Stimulated activated CD4-positive, alpha-beta T cell treated with anti-CD3 and anti-CD28 coated beads, Interleukin-2, amount 100 ng/mL, for 48 hours (primary cell): ENCODE measurements at regions not wholly inside any gene's neighbourhood (a gene's known extent, or its start where the extent isn't known, plus 50 kb on each side); places are given as distances from the start of the nearest gene placed in this dataset.
"Not testable (repeated sequence)": the region's sequence is repeated elsewhere in the genome, so short reads cannot be mapped to it uniquely, and the experiment has no call there.

Experiments used
- DNase-seq, 2 donors: peaks; one replicate each; pipeline ENCODE4 v3.0.0-alpha.2; 2020

GRCh38 chr2:131830242-131830945 lies 302.7 kb downstream of the CCDC74A start:
- DNase-seq: not testable (repeated sequence)

GRCh38 chr2:131830946-131831310 lies 303.2 kb downstream of the CCDC74A start:
- not testable (repeated sequence) for DNase-seq

DNA sequence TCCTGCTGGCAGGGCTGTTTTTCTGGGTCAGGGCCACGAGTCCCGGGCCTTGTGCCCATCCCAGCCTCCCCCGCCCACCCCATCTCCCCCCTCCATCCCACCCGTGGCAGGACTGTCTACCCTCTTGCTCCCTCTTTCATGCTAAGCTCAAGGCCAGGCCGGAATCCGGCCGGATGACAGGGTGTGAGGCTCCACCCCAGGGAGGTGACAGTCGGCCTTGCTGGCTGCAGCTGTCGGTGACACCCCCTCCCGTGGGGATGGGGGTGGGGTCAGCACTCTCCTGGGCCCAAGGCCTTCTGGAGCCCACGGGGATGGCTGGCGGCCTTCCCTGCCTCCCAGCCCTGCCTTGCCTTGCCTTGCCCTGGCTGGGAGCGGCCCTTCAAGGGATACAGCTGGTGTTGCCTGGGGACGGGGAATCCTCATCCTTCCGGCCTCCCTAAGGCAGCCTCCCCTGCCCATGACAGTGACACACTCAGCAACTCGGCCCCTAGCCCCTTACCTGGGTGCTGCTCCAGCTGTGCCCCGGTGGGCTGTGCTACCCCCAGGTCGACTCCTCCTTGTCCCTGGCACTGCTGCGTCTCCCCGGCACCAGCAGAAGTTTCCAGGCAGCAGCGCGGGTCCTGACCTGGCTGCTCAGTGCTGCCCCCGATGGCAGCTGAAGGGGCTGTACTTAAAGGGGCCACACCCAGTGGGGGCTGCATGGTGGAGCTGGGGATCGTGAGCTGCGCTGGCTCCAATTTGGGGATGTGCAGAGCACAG lies 303.9 kb downstream of the CCDC74A start:
- peak in 1 of 2 donors; percentile 2 for DNase-seq

DNA sequence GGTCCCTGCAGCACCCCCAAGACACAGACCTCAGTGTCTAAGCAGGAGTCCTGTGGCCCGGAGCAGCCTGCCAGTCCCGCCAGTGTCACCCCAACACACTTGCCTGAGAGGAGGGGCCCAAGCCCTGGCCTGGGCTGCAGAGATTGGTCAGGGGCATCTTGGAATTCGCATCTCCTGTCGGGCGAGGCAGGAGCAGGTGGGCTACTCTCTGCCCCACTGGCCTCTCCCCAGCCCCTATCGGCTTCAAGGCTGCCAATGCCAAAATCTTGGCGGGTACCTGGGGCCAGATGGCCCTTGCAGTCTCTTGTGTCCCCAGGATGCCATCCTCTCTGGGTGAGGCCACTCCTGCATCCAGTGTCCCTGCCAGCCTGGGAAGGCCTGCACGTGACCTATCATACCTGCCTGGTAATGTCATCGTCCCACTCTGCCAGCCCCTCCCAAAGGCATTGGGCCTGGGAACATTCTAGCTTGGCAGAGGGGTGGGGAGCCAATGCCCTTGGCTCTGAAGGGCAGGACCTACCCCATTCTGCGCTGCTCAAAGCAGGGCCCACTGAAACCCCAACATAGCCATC lies 304.6 kb downstream of the CCDC74A start:
- not testable (repeated sequence) for DNase-seq

GRCh38 chr2:131832917-131833316 lies 305.2 kb downstream of the CCDC74A start:
- DNase-seq: not testable (repeated sequence)

- not testable (repeated sequence) for DNase-seq
Observed at GRCh38 chr2:131833367-131834202, 305.9 kb downstream of the CCDC74A start.

DNA sequence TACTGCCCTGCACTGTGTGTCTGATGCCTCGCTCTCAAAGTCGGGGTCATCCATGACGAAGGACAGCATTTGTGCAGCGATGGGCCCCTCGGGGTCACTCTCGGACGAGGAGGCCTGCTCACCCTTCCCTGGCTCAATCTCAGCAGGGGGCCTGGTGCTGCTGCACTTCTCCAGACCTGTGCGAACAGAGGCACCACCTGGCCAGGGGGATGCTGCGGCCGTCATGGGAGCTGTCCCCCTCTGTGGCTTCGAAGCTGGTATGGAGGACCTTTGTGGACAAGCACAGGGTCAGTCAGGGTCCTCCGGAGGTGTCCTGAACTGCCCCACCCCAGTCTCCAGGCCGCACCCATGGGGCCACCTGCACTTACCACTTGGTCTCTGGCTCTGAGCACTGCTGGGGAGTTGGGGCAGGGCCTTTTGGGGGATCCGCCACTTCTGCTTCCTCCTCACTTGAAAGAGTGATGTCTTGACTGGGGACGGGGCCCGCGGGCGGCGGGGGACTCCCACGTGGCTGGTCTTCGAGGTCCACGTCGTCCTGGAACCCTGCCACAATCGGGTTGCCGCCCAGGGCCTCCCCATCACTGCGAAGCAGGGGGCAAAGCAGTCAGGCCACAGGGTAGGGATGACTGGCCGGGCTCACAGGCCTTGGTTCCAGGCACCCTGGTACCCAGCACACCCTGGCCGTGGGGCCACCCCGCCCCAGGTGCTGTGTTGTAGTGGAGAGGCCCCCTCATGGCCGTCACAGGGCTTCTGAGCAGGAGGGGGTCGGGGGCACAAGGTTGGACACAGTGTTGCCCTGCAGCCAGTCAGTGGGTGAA lies 306.7 kb downstream of the CCDC74A start:
- not testable (repeated sequence) for DNase-seq

DNA sequence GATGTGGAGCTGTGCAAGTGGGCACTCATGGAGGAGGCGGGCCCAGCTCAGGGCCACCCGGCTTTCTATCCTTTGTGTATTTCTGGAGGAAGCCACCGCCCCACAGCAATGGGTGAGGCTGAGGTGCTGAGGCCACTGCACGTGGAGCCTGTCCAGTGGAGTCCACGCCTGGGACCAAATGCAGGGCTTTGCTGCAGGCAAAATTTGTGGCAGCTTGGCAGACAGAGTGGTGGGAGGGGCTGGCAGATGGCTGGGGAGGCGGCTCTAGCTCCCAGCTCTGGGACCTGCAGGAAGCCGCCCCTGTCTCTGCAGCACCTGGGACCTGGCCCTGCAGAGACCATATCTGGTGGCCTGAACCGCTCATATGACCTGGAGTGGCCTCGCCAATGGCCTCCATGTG lies 307.3 kb downstream of the CCDC74A start:
- not testable (repeated sequence) for DNase-seq

DNA sequence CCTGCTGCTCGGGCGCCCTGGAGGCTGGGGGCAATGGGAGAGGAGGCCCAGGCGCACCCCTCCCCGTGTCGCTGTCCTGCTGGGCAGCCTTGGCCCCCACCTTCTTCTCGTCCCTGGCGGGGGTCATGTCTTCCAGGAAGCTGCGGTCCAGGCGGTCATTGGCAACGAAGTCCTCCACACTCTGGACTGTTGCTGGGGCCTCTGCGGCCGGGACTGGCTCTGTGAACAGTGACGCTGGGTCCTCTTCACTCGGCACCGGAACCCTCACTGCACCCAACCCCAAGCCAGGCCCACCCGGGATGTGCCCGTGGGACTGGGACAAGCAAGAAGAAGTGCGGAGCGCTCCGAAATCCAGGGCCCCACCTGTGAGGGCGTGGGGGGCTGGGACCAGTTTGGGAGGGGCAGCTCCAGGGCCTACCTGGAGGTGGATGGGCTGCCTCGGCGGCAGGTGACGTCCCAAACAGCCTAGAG lies 308.0 kb downstream of the CCDC74A start:
- no peak for DNase-seq

GRCh38 chr2:131836116-131836515 lies 308.4 kb downstream of the CCDC74A start:
- not testable (repeated sequence) for DNase-seq

DNA sequence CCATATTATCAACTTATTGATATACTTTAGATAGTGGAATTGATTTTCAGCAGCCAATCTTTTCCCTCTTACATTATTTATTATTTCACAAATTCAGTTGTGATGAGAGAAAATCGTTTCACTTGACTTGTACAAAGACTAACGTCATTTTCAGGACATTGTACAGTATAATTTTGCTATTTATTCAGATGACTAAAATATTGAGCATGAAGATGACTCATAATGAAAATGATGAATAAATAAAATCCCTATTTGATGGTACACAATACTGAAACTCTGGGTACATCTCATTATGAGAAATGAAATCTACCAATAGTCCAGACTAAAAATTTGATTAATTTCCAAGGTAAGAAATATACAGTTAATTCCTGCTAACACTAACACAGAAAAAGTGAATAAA lies 316.4 kb downstream of the CCDC74A start:
- DNase-seq: not testable (repeated sequence)

DNA sequence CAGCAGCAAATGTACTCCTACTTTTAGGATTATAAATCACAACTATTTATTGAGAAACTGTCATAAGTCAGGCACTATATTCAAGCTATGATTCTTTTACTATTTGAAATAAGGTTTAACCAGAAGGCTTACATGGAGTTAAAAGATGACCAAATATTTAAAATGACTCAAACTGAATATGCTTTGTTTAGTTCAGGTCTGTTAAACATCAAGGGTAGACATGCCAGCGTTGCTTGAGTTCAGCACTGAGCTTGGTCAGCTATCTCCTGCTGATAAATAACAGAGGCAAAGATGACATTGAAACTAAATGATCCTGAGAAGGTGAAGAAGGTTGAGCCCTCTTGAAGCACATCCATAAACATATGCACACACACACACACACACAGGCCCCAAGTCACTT lies 305.6 kb downstream of the ANKRD30BL start:
- DNase-seq: not testable (repeated sequence)

DNA sequence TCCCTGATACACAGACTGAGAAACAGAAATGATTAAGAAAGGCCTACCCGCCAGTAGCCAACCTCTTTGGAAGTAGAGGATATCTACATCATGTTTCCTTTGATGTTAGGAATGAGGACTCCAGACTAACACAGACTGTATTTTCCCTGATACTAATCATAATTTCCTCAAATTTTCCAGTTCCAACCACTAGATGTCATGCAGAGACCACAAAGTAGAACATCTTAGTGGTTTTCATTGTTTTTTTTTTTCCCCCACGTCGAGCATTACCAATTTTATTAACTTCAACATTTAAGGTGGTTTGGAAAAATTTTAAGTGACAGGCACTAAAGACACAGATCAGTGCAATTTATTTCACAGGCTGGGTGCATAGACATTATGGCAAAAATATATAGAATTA lies 303.6 kb downstream of the ANKRD30BL start:
- not testable (repeated sequence) for DNase-seq
